Stimulated activated CD8-positive, alpha-beta memory T cell treated with anti-CD3 and anti-CD28 coated beads, Interleukin-2, amount 100 ng/mL, for 1 hour (primary cell): ENCODE measurements at regions not wholly inside any gene's neighbourhood (a gene's known extent, or its start where the extent isn't known, plus 50 kb on each side); places are given as distances from the start of the nearest gene placed in this dataset.

Source experiments
- DNase-seq, 2 donors: peaks; one replicate each; pipeline ENCODE4 v3.0.0-alpha.2; 2020; ENCODE audit warnings: low read depth in 2 of 2

GRCh38 chr5:54612711-54613110, 95.2 kb downstream of the SNX18 start:
- DNase-seq = no peak

- no peak for DNase-seq
Measured at GRCh38 chr5:54611290-54611951, 93.9 kb downstream of the SNX18 start.

GRCh38 chr5:54610197-54610944, 92.8 kb downstream of the SNX18 start:
- peak in 1 of 2 donors; percentile 17 for DNase-seq

- no peak for DNase-seq
Measured at GRCh38 chr5:54608423-54609085, 91.0 kb downstream of the SNX18 start.

GRCh38 chr5:54607006-54607405, 89.4 kb downstream of the SNX18 start:
- DNase-seq = no peak

GRCh38 chr5:54603372-54603771, 85.8 kb downstream of the SNX18 start:
- no peak for DNase-seq

GRCh38 chr5:54602475-54602874, 84.9 kb downstream of the SNX18 start:
- no peak for DNase-seq

GRCh38 chr5:54601411-54602230, 84.1 kb downstream of the SNX18 start:
- no peak for DNase-seq
